ENCODE measurements at regions not wholly inside any gene's neighbourhood (a gene's known extent, or its start where the extent isn't known, plus 50 kb on each side); places are given as distances from the start of the nearest gene placed in this dataset.

DNA sequence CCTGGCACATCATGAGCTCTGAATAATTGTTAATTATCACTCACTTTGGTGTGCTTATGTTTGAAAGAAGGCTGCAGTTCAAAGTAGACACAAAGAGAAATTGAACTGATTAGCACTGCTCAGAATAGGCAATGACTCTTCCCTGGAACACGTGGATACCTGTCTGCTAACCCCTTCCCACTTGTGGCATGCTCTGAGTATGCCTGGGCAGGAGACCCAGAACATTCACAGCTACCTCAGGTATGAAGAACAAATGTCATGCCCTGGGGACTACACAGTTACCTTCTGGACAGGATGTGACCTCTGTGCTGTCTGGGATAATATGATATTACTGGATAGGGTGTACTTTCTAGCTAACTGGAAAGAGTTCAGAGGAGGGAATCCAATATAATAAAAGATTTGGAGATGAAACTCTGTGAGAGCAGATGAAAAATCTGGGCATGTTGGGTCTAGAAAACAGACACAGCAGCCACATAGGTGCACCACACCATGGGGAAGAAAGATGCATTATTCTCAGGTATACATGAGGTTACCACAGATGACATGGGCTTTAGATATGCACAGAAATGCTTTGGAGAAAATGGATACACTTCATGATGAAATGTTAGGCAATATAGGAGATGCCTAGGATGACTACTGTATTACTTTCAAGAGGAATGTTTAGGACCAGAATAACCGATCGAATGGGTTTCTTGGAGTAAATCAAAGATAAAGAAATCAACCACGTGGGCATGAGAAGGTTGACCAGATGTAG, 324.2 kb upstream of the PREP start:
- no peak overlapping the region for H3K4me3 ChIP-seq
- TF ChIP-seq CTCF (IDR thresholded peaks at IDR 0.05) (no peak), POLR2A (IDR thresholded peaks at IDR 0.05) (no peak)
- no peaks in the 10 kb centered on the region for H3K4me1 ChIP-seq
- no peaks in the 10 kb centered on the region for H3K36me3 ChIP-seq (ENCODE audit: low read depth, missing control alignments)
- no peaks in the 10 kb centered on the region for H3K27me3 ChIP-seq
- 75 to 80% methylated on average over 4 of the region's 4 CpGs for WGBS, 2 donors
- no peak overlapping the region for H3K27ac ChIP-seq
- intact Hi-C loops (cut with DNase I; ENCODE audit: low total_unique reads): no loop called here
- DNase-seq: no peak
- no peaks in the 10 kb centered on the region for H3K9me3 ChIP-seq

DNA sequence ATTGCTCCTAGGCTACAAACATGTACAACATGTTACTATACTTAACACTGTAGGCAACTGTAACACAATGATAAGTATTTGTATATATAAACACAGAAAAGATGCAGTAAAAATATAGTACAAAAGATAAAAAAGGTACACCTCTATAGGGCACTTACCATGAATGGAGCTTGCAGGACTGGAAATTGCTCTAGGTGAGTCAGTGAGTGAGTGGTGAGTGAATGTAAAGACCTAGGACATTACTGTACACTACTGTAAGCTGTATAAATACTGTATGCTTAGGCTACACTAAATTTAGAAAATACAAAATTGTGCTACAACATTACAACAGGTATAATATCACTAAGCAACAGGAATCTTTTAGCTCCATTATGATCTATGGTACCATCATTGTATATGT, 312.0 kb upstream of the PREP start:
- no peak for DNase-seq
- Histone ChIP-seq H3K27ac (no peak overlapping the region), H3K9me3 (no peaks in the 10 kb centered on the region), H3K4me1 (no peaks in the 10 kb centered on the region), H3K27me3 (no peaks in the 10 kb centered on the region), H3K4me3 (no peak overlapping the region), H3K36me3 (ENCODE audit: low read depth, missing control alignments) (no peaks in the 10 kb centered on the region)
- TF ChIP-seq CTCF (IDR thresholded peaks at IDR 0.05): no peak
- no peak for TF ChIP-seq POLR2A (IDR thresholded peaks at IDR 0.05)
- intact Hi-C loops (cut with DNase I; ENCODE audit: low total_unique reads): no loop called here

DNA sequence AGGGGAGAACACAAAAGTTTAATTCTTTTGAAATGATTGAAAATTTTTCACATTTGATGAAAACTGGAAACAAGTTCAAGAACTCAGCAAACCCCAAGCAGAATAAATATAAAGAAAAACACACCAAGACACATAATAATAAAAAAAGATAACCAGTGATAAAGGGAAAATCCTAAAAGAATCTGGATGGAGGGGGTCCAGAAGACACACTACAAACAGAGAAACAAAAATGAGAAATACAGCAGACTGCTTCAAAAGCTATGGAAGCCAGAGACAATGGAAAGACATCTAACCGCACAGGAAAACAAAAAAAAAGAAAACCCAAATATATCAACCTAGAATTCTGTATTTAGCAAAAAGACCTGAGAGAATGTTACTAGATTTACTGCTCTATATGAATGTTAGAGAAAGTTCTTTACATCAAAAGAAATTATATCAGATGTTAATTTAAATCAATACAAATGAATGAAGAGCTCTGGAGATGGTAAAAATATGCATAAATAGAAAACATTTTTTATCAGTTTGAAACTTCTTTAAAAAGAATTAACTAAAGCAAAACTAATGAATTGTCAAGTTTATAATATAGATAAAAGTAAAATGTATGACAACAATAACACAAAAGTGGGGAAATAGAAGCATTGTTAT, 310.7 kb upstream of the PREP start:
- no peaks in the 10 kb centered on the region for H3K4me1 ChIP-seq
- H3K9me3 ChIP-seq: no peaks in the 10 kb centered on the region
- DNase-seq: no peak
- no peaks in the 10 kb centered on the region for H3K27me3 ChIP-seq
- no peak overlapping the region for H3K27ac ChIP-seq
- H3K36me3 ChIP-seq (ENCODE audit: low read depth, missing control alignments): no peaks in the 10 kb centered on the region
- intact Hi-C loops (cut with DNase I; ENCODE audit: low total_unique reads): no loop called here
- TF ChIP-seq POLR2A (IDR thresholded peaks at IDR 0.05) (no peak), CTCF (IDR thresholded peaks at IDR 0.05) (no peak)
- 81 to 96% methylated on average over 1 of the region's 1 CpG for WGBS, 2 donors
- H3K4me3 ChIP-seq: no peak overlapping the region

DNA sequence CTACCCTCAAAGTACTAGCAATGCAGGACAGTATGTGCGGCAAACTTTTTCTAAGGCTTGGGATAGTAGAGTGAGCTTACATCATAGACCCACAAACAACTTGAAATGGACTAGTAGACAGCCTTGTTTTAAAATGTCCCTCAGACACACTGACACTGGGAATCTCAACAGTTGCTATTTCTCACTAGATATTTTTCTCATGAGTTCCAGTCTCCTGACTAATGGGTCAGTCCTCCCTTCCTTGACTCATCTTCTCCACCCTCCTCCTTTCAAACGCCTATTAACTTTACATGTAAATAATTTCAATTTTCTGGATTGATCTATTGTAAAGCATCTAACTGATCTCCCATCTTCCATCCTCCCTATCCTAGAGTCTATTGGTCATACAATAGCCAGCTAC, 308.3 kb upstream of the PREP start:
- H3K27me3 ChIP-seq: no peaks in the 10 kb centered on the region
- H3K36me3 ChIP-seq (ENCODE audit: low read depth, missing control alignments): no peaks in the 10 kb centered on the region
- no peaks in the 10 kb centered on the region for H3K9me3 ChIP-seq
- DNase-seq: no peak
- H3K4me3 ChIP-seq: no peak overlapping the region
- TF ChIP-seq POLR2A (IDR thresholded peaks at IDR 0.05) (no peak), CTCF (IDR thresholded peaks at IDR 0.05) (no peak)
- H3K4me1 ChIP-seq: no peaks in the 10 kb centered on the region
- H3K27ac ChIP-seq: no peak overlapping the region
- WGBS, 2 donors: 88 to 92% methylated on average over 2 of the region's 2 CpGs
- intact Hi-C loops (cut with DNase I; ENCODE audit: low total_unique reads): no loop called here

- WGBS, 2 donors: 92% methylated on average over 5 of the region's 5 CpGs
- Histone ChIP-seq H3K9me3 (no peaks in the 10 kb centered on the region), H3K27me3 (no peaks in the 10 kb centered on the region), H3K4me3 (no peak overlapping the region), H3K36me3 (ENCODE audit: low read depth, missing control alignments) (no peaks in the 10 kb centered on the region), H3K27ac (no peak overlapping the region), H3K4me1 (no peaks in the 10 kb centered on the region)
- no peak for TF ChIP-seq CTCF (IDR thresholded peaks at IDR 0.05)
- no peak for TF ChIP-seq POLR2A (IDR thresholded peaks at IDR 0.05)
- no peak for DNase-seq
- intact Hi-C loops (cut with DNase I; ENCODE audit: low total_unique reads): no loop called here
Measured at GRCh38 chr6:105705608-105706007, 302.7 kb upstream of the PREP start.

Measured in testis (tissue), 2 donors.